HG02642 (cell line): ENCODE measurements at regions not wholly inside any gene's neighbourhood (a gene's known extent, or its start where the extent isn't known, plus 50 kb on each side); places are given as distances from the start of the nearest gene placed in this dataset.
"Not testable (repeated sequence)": the region's sequence is repeated elsewhere in the genome, so short reads cannot be mapped to it uniquely, and the experiment has no call there.

Experiments
- ATAC-seq: cut with Tn5 transposase; IDR thresholded peaks from one replicate; pipeline ENCODE4 v1.9.1; 2021; ENCODE audit warnings: mild to moderate bottlenecking; ENCODE audit not compliant: unreplicated experiment, poor library complexity

DNA sequence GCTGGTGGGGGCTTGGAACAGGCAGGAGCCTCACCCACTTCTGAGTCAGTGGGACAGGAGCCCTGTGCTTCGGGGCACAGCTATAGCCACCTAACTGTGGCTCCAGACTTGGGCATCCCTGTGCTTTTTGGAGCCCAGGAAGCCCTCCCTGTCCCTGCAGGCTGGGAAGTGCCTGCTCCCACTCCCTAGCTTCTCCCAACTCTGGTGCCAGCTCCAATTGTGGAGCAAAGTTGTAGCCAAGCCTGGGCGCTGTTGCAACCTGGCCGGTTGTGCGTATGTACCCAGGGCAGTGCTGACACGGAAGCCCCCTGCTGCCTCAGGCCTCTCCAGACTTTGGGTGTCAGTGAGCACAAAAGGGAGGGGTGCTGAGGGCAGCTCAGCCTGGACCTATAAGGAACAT lies 601.7 kb upstream of the GJE1 start:
- ATAC-seq = no peak

DNA sequence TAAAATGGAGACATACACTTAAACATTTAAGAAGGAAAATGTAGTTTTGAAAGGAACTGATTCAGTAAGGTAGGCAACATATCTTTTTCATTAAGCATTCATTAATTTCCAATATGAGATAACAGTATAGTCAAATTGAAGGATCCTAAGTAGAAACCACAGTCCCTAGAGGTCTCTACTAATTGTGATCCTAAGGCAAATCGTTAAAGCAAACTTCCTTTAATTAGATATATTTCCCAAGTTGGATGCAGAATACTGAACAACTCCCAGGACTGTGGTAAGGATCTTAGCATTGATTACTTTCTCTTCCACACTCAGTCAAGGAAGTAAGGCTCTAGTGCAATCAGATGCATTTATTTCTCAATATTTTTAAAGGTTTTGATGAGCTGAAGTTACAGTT lies 604.1 kb upstream of the GJE1 start:
- ATAC-seq = no peak

DNA sequence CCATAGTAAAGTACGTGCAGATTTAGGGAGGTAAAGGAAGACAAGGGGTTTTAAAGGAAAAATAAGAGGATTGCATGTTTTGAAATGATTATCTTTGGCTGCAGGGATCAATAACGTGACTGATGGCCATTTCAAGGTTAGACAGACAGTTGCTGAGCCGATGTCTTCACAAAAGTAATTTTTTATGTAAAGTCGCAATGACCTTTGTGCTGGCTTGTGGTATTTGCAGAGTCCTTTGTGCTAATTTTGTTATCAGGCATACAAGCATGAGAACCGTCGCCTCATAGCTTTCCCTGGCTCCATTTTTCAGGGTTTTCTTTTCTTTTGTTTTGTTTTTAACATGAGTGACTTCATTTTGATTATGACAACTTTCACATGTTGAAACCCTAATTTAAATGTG lies 605.7 kb upstream of the GJE1 start:
- ATAC-seq = no peak

DNA sequence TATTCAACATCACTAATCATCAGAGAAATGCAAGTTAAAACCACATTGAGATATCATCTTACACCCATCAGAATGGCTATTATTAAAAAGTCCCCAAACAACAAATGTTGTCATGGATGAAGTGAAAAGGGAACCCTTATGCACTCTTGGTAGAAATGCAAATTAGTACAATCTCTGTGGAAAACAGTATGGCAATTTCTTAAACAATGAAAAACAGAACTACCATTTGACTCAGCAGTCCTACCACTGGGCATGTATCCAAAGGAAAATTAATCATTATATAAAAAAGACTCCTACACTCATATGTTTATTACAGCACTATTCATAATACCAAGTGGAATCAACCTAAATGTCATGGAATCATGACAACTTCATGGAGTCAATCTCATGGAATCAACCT lies 611.3 kb upstream of the GJE1 start:
- ATAC-seq = no peak

DNA sequence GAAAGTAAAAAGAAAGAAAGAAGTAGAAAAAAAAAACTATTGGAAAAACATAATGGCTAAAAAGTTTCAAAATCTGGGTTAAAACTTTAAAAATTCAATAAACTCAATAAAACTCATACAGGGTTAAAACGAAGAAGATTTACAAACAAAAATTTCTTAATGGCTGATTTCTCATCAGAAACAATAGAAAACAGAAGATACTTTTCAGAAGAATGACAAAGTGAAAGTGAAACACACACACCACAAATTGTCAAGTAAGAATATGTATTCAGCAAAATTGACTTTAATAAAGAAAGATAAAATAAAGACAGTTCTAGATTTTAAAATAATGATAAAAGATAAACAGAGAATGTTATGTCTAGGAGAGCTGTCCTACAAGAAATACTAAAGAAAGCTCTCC lies 618.9 kb upstream of the GJE1 start:
- no peak for ATAC-seq

DNA sequence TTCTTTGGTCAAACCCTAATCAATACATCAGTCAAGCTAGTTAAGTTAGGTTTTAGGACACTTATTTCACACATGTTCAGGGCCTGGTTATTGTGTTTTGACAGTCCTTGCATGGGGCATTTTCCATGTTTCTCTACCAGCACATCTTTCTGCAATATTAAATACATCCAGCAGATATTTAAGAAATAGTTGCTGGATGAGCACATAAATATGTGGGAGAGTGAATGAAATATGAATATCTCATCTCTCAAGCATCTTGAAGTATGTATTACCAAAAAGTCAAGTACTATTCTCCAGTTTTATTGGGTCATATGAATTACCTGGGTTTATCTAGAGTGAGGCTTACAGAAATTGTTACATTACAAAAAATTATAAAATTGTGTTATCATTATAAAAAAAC lies 621.9 kb upstream of the GJE1 start:
- no peak for ATAC-seq

DNA sequence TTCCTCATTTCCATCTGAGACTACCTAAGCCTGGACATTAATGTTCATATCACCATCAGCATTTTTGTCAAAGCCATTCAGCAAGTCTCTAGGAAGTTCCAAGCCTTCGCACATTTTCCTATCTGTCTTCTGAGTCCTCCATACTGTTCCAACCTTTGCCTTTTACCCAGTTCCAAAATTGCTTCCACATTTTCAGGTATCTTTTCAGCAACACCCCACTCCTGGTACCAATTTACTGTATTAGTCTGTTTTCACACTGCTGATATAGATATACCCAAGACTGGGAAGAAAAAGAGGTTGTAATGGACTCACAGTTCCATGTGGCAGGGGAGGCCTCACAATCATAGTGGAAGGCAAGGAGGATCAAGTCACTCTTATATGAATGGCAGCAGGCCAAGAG lies 626.7 kb upstream of the GJE1 start:
- ATAC-seq = not testable (repeated sequence)

DNA sequence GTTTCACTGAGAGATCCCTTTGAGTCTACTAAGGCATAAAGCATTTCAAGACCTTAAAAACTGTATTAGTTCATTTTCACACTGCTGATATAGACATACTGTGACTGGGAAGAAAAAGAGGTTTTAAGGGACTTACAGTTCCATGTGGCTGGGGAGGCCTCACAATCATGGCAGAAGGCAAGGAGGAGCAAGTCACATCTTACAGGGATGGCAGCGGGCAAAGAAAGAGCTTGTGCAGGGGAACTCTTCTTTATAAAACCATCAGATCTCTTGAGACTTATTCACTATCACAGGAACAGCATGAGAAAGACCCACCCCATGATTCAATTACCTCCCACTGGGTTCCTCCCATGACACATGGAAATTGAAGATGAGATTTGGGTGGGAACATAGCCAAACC lies 628.4 kb upstream of the GJE1 start:
- not testable (repeated sequence) for ATAC-seq

DNA sequence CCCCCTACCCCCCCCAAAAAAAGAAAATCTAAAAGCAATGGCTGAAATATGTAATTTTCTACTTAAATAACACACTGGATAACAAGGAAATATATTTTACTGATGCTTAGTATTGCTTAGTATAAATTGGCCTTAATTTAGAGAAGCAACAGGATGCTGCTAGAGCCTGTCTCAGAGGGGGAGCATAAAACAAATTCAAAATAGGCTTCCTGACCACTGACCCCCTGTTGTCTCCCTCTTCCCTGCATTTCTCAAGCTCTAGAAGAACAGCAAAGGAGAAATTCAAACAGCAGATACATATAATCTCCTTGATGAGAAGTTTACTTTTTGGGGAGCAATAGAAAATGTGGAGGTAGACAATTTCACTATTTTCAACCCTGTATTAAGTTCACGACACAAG lies 631.1 kb upstream of the GJE1 start:
- no peak for ATAC-seq

DNA sequence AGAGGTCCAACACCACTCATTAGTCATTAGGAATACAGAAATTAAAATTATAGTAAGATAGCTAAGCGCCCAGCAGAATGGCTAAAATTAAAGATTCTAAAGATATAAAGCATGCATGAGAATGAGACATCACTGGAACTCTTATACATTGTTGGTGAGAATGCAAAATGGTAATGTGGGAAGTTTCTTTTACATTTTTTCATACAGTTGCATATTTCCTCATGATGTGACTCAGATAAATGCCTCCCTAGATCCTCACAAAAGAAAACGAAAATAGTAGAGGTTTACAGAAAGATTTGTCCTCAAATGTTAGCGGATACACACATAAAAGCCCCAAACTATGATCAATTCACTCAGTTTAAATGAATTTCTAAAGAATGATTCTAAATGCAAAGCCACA lies 633.7 kb upstream of the GJE1 start:
- no peak for ATAC-seq

DNA sequence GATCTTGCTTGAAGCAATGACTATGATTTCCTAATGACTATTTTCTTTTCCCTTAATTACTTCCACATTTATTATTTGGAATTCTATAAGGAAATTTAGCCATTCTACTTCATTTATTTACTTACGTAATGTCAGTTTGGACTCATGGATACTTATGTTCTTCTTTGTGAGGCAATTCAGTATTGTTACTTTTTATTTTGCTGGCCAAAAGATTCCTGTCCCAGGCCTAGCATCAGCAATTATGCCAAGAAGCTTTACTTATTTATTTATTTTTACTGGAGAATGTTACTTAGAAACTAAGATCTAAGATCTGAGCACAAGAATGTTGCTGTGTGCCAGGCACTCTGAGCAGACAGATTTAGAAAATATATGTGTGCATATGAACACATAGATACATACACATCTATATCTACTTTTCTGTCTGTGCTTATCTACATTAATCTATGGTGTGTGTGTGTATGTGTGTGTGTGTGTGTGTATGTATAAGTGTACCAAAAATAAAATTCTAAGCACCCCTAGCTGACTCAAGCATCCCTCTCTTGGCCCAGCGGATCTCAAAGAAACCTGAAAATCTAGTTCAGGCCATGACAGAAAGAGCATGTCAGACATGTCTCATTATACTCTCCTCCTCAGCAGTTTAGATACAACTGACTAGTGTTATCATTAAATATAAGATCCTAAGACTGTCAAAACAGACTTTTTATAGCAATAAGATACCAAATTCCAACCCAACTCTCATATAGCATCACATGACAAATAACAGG lies 640.0 kb upstream of the GJE1 start:
- no peak for ATAC-seq

DNA sequence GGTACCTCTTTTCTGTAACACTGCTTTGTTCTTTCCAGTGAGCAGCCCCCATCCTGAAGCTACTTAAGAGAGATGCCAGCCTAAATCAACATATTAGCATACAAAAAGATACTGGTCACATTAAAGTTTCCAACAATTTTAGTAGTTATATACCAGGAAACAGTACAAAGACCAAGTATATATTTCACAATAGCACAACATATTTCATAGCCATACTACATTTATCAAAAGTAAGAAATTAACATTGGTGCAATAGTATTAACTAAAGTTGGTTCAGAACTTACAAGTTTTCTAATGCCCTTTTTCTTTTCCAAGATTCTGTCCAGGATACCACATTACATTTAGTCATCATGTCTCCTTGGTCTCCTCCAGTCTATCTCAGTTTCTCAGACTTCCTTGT lies 641.0 kb upstream of the GJE1 start:
- no peak for ATAC-seq

DNA sequence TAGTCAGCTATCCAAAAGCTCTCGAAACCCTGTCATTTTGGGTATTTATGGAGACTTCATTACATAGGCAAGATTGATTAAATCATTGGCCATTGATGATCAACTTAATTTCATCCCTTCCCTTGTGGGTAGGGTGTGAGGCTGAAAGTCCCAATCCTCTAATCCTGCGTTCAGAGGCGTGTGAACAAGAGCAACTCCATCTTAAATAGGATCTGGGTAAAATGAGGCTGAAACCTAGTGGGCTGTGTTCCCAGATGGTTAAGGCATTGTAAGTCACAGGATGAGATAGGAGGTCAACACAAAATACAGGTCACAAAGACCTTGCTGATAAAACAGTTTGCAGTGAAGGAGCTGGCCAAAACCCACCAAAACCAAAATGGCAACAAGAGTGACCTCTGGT lies 641.7 kb upstream of the GJE1 start:
- ATAC-seq = no peak

DNA sequence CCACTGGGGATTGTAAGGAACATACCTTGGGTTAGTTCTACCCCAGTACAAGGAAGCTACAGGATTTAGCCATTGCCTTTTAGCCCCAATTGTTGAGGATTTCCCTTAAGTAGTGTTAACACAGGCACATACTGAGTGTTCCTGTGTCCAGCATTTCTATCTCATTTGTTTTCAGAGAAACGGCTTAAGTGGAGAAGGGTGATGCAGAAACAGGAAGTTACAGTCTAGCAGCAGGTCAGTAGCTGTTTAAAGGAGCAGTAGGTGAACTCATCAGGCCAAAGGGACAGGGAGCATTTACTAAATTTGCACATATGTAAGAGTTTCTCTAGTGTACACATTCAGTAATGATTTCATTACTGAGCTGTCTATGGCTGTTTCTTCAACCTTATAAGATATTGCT lies 644.2 kb upstream of the GJE1 start:
- peak; percentile 45 for ATAC-seq

DNA sequence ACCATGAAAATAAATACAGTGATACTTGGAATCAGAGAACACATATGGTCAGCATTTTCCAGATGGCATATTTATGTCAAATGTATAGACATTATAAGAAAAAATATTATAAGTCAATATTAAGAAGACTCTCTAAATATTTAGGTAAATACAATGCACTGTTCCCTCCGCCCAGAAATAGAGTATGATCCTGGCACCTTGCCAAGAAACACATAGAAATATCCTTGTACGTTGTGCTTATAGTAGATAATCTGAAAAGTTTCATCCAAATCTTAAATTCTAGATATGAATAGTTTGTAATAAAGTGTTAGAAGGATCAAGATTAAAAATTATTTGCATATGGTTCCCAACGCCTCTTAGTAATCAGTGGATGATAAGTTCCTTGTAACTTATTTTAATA lies 645.8 kb upstream of the GJE1 start:
- no peak for ATAC-seq

DNA sequence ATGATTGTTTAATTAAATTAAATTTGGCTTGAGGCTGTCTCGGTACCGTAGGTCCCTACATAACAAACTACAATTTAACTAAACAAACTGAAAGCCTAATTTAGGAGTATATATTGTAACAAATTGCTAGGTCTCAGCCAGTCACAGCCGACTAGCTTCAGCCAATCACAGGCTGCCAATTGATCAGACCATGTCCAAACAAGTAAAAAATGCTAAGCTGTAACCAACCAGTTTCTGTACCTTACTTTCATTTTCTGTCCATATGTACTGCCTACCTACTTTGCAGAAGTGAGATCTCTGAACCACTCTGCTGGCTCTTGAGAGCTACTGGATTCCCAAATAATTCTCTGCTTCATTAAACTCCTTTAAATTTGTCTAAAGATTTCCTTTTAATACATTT lies 648.0 kb upstream of the GJE1 start:
- ATAC-seq = peak; percentile 78

DNA sequence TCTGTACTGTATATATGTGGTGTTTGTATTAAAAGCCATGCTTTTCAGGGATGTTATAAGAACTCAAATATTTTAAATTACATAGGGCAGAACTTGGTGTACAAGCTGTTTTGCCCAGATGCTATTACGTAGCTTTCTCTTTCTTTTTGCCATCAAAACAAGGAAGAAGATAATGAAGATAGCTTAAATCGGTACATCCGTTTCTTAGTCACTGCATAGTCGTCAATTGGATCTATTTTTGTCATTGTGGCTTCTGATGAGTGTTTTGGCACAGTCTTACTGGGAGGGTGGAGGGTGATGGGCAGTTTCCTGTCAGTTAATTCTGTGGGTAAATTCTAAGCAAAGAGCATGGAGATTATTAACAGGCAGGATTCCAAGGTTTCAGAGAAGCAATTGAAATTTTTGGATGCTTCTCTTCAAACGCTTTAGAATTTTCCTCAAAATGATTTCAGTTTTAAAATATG lies 649.1 kb upstream of the GJE1 start:
- ATAC-seq = peak; percentile 91

DNA sequence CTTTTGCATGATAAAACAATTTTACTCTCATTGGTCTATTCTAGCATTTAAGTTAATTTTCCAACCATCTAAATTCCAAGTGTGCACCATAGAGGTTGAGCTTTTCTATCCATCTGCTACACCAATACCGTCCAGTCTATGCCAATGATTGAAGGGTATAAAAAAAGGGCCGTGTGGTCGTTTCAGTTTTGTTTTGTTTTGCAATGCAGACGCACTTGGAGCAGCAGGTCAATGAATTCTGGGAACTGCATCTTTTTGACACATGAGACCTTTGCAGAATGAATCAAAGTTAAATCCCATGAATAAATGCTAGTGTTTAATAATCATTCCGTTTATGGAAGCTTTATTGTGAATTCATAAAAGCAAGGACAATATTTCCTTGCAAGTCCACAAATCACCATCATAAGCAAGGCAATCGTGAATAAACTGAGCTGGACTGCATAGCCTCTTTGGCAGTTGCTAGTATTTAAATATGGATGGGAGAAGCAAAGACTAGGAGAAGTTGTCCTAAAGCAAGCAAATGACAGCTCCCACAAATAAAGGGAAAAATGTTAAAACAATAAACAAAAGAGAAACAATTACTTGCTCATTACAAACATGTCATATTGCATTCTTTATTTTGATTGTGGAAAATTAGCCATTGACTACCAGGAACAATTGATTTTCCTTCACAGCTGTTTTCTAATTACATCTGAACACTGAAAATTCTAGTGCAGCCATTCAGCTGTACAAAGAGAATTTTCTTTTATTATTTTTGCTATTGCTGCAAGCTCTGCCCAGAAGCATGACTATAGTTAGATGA lies 649.7 kb upstream of the GJE1 start:
- peak; percentile 1 for ATAC-seq

DNA sequence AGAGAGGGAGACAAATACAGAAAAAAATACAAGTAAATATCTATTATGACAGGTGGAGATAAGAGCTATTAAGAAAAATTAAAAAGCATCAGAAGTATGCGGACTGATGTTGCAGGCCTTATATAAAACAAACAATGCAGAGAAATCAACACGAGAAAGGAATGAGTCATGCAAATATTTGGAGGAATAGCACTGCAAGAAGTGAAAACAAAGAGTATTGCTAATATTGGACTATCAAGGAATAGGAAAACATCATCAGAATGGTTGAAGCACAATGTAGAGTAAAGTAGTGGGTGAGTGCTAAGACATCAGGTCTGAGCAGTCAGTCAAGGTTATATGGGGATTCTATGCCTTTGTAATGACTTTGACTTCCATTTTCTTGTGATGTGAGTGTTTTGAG lies 657.5 kb upstream of the GJE1 start:
- ATAC-seq = no peak

DNA sequence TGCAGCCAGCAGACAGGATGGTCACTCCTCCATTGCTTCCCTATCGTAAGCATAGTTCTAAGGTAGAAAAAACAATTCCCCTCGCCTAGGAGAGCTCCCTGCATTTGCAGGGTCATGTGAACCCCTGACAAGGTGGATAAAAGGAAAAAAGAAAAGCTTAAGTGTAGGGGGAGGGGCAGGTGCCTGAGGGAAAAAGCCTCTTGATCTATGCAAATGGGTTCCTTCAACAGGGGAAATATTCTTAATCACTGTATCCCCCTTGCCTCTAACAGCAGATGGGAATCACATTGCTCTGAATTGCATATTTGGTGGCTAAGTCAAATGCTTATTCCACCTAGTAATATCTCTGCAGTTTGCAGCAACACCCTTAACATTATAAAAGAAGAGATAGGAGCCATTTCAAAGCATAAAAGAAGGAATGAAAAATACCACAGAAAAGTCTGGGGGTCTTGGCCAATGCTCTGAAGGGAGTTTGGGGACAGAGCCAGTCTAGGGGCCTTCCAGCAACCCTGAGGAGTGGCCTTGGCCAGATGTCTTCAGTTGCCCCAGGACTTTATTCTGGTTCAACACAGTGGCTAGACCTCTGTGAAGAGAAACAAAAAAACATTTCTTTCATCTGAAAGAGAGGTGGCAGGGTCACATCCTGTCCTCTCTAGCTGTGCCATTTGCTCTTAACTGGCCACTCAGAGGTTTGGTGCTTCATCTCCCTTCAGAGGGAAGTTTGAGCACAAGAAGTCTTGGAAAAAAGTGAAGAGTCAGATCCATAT lies 660.4 kb upstream of the GJE1 start:
- ATAC-seq = no peak

DNA sequence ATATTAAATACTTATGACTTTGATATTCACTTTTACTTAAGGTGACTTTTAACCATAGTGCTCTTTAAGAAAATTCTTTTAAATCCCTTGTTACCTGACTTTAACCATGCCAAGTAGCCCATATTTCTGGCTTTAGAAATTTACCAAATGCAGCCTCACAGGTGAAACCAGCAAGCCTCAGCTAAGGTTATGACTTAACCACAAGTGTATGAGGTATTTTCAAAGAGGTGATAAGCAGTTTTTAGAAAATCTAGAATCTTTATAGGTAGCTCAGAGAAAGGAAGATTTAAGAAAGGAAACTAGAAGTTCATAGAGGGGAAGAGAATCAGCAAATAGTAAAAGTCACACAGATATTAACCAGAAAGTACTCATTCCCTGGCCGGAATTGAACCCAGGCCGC lies 661.9 kb upstream of the GJE1 start:
- no peak for ATAC-seq
